Heart left ventricle (tissue), 16 donors: ENCODE measurements at regions not wholly inside any gene's neighbourhood (a gene's known extent, or its start where the extent isn't known, plus 50 kb on each side); places are given as distances from the start of the nearest gene placed in this dataset.
"Not testable (repeated sequence)": the region's sequence is repeated elsewhere in the genome, so short reads cannot be mapped to it uniquely, and the experiment has no call there.

Source experiments
- ATAC-seq, 4 donors: fragments of 200-7000 bp; cut with Tn5 transposase; one replicate each; pipeline ENCODE4 v1.9.1; 2020 to 2022; ENCODE audit warnings: moderate library complexity in 4 of 4, mild to moderate bottlenecking in 3 of 4, moderate number of reproducible peaks in 1 of 4
- DNase-seq, 5 donors: peaks; one replicate each; pipeline ENCODE4 v3.0.0-alpha.2; 2020
- H3K27ac ChIP-seq, 12 donors: fragments of 200-600 bp; sonication (generic) in 4 of 12; one replicate each; pipeline versions ENCODE4 v1.5.0 to v1.8.0; 2016 to 2022; ENCODE audit warnings: mild to moderate bottlenecking in 2 of 12
- H3K27me3 ChIP-seq, 9 donors: fragments of 200-600 bp; sonication (generic) in 2 of 9; one replicate each; pipeline versions ENCODE4 v1.5.1 to v1.8.0; 2016 to 2022; ENCODE audit warnings: mild to moderate bottlenecking in 3 of 9
- H3K36me3 ChIP-seq, 9 donors: fragments of 200-600 bp; sonication (generic) in 2 of 9; one replicate each; pipeline versions ENCODE4 v1.5.0 to v1.8.0; 2018 to 2022; ENCODE audit warnings: mild to moderate bottlenecking in 2 of 9
- H3K4me1 ChIP-seq, 12 donors: fragments of 200-600 bp; sonication (generic) in 4 of 12; one replicate each; pipeline versions ENCODE4 v1.5.0 to v1.8.0; 2016 to 2022; ENCODE audit warnings: mild to moderate bottlenecking in 3 of 12
- H3K4me3 ChIP-seq, 12 donors: fragments of 200-600 bp; sonication (generic) in 4 of 12; one replicate each; pipeline versions ENCODE4 v1.5.0 to v1.8.0; 2017 to 2022; ENCODE audit warnings: mild to moderate bottlenecking in 9 of 12, moderate library complexity in 4 of 12
- H3K9me3 ChIP-seq, 12 donors: fragments of 200-600 bp; sonication (generic) in 4 of 12; one replicate each; pipeline versions ENCODE4 v1.5.0 to v1.8.0; 2016 to 2022; ENCODE audit warnings: mild to moderate bottlenecking in 1 of 12
- POLR2A ChIP-seq, 2 donors: fragments of 450-650 bp; IDR thresholded peaks; one replicate each; pipeline ENCODE4 v1.6.1; 2017; ENCODE audit warnings: antibody characterized with exemption in 2 of 2, mild to moderate bottlenecking in 2 of 2, moderate library complexity in 2 of 2
- WGBS, 4 donors: extraction: QIAGEN DNeasy Blood & Tissue Kit in 2 of 4; methylation state at CpG; one replicate each; pipeline versions ENCODE4 v1.1.5 to v1.1.7; 2013 to 2018; 5-methylcytosine and 5-hydroxymethylcytosine counted together
- intact Hi-C, 10 donors: fragments of 100-400 bp; cut with DNase I; formaldehyde crosslinking; loops; one replicate each; pipeline versions ENCODE4 v1.11.1 to v1.14.2; 2022
- TF ChIP-seq, protein P1 (sequence below), 12 donors: fragments of 200-600 bp; sonication (generic) in 4 of 12; IDR thresholded peaks; one replicate each; pipeline versions ENCODE4 v1.5.0 to v1.8.0; 2018 to 2022; ENCODE audit warnings: antibody characterized with exemption in 12 of 12, mild to moderate bottlenecking in 5 of 12
- donor health status: ischemic (EF 13 %, LVEDD 7.1; RV severe dilation, severe dysfunction).
- donor health status: healthy with polysubstance abuse.
- donor health status: DM: no; HTN: yes; CAD: no.
- donor health status: DM: no; HTN: no; CAD: no.
- donor health status: ischemic (EF 25% LVEDD 6.9; RV normal size, moderate dysfunction).
- donor health status: ischemic (EF 25% LVEDD 5.7; RV mildly dilated, moderate dysfunction).
- donor health status: healthy.
- donor health status: DM: yes; HTN: yes; CAD: no.
- donor health status: ischemic (EF 35%, LVEDD 5.7; RV mildly dilated, moderate dysfunction).
- donor health status: nonischemic (EF 11% LVEDD 7.7; RV severe dilation, severe dysfunction).
- donor health status: DM: yes; HTN: yes; CAD: no.
- donor health status: PGD.
- donor health status: ischemic (EF 29% LVEDD 5.4; RV normal size, mild dysfunction).
- donor health status: nonischemic (EF 23%, LVEDD 6.1; RV moderate dilation, normal function).

DNA sequence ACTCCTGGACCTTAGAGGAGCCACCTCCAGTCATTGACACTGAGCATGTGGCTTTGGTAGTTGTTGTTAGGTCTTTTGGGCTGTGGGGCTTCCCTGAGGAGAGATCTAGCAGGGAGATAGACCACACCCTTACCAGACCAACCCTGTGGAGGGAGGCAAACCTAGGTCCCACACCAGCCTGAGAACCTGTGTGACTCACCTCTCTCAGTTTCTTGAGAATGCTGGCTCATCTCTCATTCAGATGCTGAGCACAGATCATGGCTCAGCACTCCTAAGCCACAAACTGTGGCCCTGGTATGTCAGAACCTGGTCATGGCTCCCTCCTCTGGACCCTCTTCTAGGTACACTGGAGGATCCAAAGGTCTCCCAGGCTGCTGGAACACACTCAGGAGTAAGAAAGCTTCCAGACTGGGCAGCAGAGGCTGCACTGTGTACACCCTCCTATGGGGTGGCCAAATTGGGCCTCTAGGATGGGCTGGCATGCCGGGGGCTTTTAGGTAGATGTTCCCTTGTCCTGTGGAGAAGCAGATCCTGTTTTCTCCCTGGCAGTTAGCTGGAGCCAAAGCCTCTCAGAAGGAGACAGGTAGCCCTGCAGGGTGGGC lies 1294.5 kb downstream of the KHDRBS2 start:
- H3K9me3 ChIP-seq = peaks cover 0 to 9% (median 0%) of the 10 kb centered on the region in 12 donors
- intact Hi-C loops = no loop called here
- no peaks in the 10 kb centered on the region for H3K27me3 ChIP-seq
- no peaks in the 10 kb centered on the region for H3K4me1 ChIP-seq
- ATAC-seq = peak in 1 of 4 donors; percentile 42
- no peak overlapping the region for H3K4me3 ChIP-seq
- no peak for TF ChIP-seq POLR2A (IDR thresholded peaks at IDR 0.05)
- TF ChIP-seq, protein P1, sequence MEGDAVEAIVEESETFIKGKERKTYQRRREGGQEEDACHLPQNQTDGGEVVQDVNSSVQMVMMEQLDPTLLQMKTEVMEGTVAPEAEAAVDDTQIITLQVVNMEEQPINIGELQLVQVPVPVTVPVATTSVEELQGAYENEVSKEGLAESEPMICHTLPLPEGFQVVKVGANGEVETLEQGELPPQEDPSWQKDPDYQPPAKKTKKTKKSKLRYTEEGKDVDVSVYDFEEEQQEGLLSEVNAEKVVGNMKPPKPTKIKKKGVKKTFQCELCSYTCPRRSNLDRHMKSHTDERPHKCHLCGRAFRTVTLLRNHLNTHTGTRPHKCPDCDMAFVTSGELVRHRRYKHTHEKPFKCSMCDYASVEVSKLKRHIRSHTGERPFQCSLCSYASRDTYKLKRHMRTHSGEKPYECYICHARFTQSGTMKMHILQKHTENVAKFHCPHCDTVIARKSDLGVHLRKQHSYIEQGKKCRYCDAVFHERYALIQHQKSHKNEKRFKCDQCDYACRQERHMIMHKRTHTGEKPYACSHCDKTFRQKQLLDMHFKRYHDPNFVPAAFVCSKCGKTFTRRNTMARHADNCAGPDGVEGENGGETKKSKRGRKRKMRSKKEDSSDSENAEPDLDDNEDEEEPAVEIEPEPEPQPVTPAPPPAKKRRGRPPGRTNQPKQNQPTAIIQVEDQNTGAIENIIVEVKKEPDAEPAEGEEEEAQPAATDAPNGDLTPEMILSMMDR (IDR thresholded peaks at IDR 0.05) = no peak
- no peak overlapping the region for H3K27ac ChIP-seq
- DNase-seq = no peak
- no peaks in the 10 kb centered on the region for H3K36me3 ChIP-seq
- WGBS, 4 donors = 51 to 80% (median 73%) methylated on average over 1 of the region's 1 CpG; no CpG with 5 or more reads in 1 of the 4 donors

DNA sequence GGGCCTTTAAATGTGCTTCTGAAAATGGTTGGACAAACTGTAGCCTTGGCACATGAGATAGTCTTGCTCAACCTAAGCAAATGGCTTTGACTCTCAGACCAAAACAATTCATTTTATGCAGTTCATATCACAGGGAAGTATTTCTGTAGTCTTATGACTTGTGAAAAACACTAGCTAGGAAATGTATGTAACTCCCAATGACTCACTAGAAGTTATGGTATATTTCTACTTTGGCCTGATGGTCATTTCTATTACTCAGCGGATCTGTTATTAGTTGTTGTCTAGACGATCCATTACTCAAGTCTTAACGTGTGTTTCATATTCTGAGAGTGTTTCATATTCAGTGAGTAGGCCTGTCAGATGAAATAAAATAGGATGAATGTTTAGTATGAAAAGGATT lies 1333.5 kb downstream of the KHDRBS2 start:
- no peaks in the 10 kb centered on the region for H3K9me3 ChIP-seq
- H3K27me3 ChIP-seq = no peaks in the 10 kb centered on the region
- intact Hi-C loops = no loop called here
- no peak overlapping the region for H3K4me3 ChIP-seq
- H3K27ac ChIP-seq = no peak overlapping the region
- ATAC-seq = no peak
- no peak for TF ChIP-seq POLR2A (IDR thresholded peaks at IDR 0.05)
- TF ChIP-seq, protein P1 (IDR thresholded peaks at IDR 0.05) = no peak
- H3K36me3 ChIP-seq = no peaks in the 10 kb centered on the region
- 76 to 82% (median 80%) methylated on average over 3 of the region's 3 CpGs for WGBS, 4 donors
- H3K4me1 ChIP-seq = no peaks in the 10 kb centered on the region
- DNase-seq = no peak

DNA sequence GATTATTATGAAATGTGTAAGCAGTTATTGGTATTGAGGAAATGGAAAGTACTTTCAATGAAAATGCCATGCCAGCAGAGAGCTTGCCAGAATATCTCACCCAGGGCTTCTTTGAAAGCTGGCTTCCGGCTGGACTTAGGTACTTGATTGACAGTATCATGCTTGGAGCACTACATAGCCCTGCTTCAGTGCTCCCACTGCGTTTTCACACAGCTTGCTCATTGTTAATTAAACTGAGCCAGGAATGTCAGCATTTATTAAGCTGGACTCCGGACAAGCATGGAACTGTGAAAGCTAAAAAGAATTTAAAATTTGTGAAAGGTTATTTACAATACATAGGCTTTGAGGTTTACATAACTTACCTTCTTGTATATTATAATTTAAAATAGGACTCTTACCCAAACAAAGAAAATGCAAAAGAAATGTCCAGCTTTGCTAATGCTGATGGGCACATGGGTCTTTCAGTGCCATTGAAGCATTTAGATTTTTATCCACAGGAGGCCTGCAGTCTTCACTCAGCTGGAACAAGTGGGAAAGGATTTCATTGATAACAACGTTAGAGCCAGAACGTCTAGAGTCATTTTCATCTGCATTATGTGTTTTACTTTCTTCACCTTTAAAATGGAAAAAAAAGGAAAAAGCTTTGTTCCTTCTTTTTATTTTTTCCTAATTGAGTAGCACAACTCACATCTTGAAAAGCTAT lies 1335.7 kb downstream of the KHDRBS2 start:
- H3K9me3 ChIP-seq, H3K27me3 ChIP-seq, H3K4me3 ChIP-seq, H3K36me3 ChIP-seq, intact Hi-C loops, H3K27ac ChIP-seq, H3K4me1 ChIP-seq, DNase-seq, ATAC-seq: not testable (repeated sequence)
- WGBS, 4 donors = 31 to 38% (median 37%) methylated on average over 5 of the region's 5 CpGs

DNA sequence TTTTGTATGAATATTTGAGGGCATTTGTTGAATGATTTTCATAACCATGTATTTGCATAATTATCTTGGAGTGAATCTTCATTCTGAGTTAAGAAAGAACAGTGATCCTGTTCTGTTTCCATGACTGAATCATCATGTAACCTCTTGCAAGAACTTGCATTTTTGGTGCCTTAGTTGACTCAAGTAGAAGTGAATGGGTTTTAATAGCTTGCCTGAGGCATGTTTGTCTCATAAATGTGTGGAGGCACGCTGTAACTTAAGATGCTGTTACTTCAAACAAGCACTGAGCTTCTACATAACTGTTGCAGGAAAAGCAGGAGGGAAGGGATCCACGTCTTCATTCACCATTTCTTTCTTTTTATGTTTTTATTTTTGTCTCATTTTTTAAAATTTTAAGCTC lies 1338.6 kb downstream of the KHDRBS2 start:
- H3K9me3 ChIP-seq, H3K36me3 ChIP-seq, H3K4me1 ChIP-seq, ATAC-seq, DNase-seq, intact Hi-C loops, H3K4me3 ChIP-seq, H3K27ac ChIP-seq, H3K27me3 ChIP-seq: not testable (repeated sequence)
- 54 to 62% (median 56%) methylated on average over 2 of the region's 2 CpGs for WGBS, 4 donors

DNA sequence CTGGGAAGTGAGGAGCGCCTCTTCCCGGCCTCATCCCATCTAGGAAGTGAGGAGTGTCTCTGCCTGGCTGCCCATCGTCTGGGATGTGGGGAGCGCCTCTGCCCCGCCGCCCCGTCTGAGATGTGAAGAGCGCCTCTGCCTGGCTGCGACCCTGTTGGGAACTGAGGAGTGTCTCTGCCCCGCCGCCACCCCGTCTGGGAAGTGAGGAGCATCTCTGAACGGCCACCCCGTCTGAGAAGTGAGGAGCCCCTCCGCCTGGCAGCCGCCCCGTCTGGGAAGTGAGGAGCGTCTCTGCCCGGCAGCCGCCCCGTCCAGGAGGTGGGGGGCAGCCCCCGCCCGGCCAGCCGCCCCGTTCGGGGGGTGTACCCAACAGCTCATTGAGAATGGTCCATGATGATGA lies 1341.2 kb downstream of the KHDRBS2 start:
- H3K4me3 ChIP-seq, H3K4me1 ChIP-seq, ATAC-seq, H3K27me3 ChIP-seq, H3K9me3 ChIP-seq, intact Hi-C loops, H3K27ac ChIP-seq, H3K36me3 ChIP-seq: not testable (repeated sequence)
- 91 to 94% (median 92%) methylated on average over 21 to 26 of the region's 26 CpGs for WGBS, 4 donors
- peak in 1 of 5 donors; percentile 48 for DNase-seq
